ENCODE measurements at regions not wholly inside any gene's neighbourhood (a gene's known extent, or its start where the extent isn't known, plus 50 kb on each side); places are given as distances from the start of the nearest gene placed in this dataset.

DNA sequence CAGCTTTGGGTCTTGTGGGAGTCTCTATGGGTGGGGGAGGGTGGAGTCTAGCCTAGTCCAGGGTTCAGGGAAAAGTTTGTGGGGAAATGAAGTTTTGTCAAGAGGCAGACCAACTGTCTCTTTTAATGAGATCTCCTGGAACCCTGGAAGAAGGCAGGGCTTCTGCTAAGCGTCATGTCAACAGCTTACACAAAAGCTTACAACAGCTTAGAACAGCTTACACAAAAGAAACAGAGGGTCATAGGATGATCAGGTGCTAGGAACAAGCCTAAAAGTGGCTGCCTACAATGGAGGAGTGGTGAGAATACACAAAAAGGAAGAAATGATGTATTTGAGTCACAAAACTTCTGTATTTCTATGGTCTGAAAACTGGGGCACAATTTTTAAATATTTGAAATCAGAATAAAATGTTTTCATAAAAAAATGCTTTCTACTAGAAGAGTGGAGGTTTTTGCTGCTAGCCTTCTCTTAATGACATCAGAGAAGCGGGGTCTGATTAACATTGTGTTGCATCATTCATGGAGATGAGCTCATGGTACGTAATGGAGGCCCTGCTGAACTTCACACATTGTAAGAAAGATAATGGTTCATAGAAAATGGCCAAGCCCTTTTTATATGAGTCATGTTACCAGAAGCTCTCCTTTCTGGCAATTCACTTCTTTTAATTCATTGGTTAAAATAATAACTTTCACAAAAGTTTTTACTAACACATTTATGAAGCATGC, 351.0 kb downstream of the PIK3C3 start:
- CTCF ChIA-PET: no interaction called here
- H3K4me1 Mint-ChIP-seq (ENCODE audit: low read depth, unreplicated experiment): no peaks in the 10 kb centered on the region
- intact Hi-C loops (cut with micrococcal nuclease; ENCODE audit: unreplicated experiment): no loop called here
- H3K27ac Mint-ChIP-seq (ENCODE audit: unreplicated experiment): no peak overlapping the region
- TF ChIP-seq, protein P1, sequence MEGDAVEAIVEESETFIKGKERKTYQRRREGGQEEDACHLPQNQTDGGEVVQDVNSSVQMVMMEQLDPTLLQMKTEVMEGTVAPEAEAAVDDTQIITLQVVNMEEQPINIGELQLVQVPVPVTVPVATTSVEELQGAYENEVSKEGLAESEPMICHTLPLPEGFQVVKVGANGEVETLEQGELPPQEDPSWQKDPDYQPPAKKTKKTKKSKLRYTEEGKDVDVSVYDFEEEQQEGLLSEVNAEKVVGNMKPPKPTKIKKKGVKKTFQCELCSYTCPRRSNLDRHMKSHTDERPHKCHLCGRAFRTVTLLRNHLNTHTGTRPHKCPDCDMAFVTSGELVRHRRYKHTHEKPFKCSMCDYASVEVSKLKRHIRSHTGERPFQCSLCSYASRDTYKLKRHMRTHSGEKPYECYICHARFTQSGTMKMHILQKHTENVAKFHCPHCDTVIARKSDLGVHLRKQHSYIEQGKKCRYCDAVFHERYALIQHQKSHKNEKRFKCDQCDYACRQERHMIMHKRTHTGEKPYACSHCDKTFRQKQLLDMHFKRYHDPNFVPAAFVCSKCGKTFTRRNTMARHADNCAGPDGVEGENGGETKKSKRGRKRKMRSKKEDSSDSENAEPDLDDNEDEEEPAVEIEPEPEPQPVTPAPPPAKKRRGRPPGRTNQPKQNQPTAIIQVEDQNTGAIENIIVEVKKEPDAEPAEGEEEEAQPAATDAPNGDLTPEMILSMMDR (IDR thresholded peaks at IDR 0.05; ENCODE audit: unreplicated experiment): no peak
- BruUV-seq (replicated peaks): no TSS peak
- H3K27me3 Mint-ChIP-seq (ENCODE audit: unreplicated experiment): peaks cover 8% of the 10 kb centered on the region
- no peaks in the 10 kb centered on the region for H3K36me3 Mint-ChIP-seq (ENCODE audit: insufficient read depth, unreplicated experiment)
- peaks cover 2% of the 10 kb centered on the region for H3K9me3 Mint-ChIP-seq (ENCODE audit: low read depth, unreplicated experiment)
- DNase-seq: no peak
- H3K4me3 Mint-ChIP-seq (ENCODE audit: low read depth, unreplicated experiment): no peak overlapping the region

DNA sequence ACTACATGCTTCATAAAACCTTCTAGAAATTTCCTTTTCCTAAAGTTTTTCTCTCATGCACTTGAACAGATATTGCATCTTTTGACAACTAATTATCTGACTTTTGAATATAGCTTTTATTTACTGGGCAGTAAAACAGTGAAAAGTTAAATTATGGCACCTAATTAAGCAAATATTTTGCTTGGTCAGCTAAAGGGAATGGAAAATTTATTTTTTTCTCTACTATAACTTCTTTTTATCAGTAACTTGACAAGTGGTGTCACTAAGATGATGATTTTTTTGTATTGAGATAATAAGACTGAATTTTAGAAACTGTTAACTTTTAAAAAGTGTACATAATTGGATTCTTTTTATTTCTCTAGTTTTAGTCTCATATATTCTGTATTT, 351.6 kb downstream of the PIK3C3 start:
- intact Hi-C loops (cut with micrococcal nuclease; ENCODE audit: unreplicated experiment): no loop called here
- Mint-ChIP-seq H3K27me3 (ENCODE audit: unreplicated experiment) (peaks cover 6% of the 10 kb centered on the region), H3K27ac (ENCODE audit: unreplicated experiment) (no peak overlapping the region), H3K4me1 (ENCODE audit: low read depth, unreplicated experiment) (no peaks in the 10 kb centered on the region), H3K36me3 (ENCODE audit: insufficient read depth, unreplicated experiment) (no peaks in the 10 kb centered on the region), H3K4me3 (ENCODE audit: low read depth, unreplicated experiment) (no peak overlapping the region), H3K9me3 (ENCODE audit: low read depth, unreplicated experiment) (peaks cover 2% of the 10 kb centered on the region)
- BruUV-seq (replicated peaks): no TSS peak
- DNase-seq: no peak
- TF ChIP-seq, protein P1 (IDR thresholded peaks at IDR 0.05; ENCODE audit: unreplicated experiment): no peak
- CTCF ChIA-PET: no interaction called here

DNA sequence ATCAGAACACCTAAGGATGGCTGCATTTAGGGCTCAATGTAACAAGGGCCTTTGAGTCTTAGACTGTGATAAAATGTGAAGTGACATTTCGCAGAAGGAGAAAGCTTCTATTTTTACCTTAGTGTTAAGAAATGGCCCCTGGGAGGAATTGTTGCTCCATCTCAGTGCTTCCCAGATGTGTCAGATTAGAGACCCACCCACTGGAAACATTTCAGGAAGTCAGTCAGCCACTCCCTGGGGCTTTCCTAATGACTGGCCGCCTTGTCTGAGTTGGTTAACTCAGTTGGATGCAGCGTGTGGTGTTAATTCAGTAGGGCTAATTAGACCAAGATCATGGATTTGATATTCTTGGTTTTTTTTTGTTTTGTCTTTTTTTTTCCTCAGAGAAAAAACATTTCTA, 355.9 kb downstream of the PIK3C3 start:
- Mint-ChIP-seq H3K4me3 (ENCODE audit: low read depth, unreplicated experiment) (no peak overlapping the region), H3K36me3 (ENCODE audit: insufficient read depth, unreplicated experiment) (no peaks in the 10 kb centered on the region), H3K27ac (ENCODE audit: unreplicated experiment) (no peak overlapping the region), H3K4me1 (ENCODE audit: low read depth, unreplicated experiment) (no peaks in the 10 kb centered on the region), H3K9me3 (ENCODE audit: low read depth, unreplicated experiment) (peaks cover 2% of the 10 kb centered on the region), H3K27me3 (ENCODE audit: unreplicated experiment) (no peaks in the 10 kb centered on the region)
- intact Hi-C loops (cut with micrococcal nuclease; ENCODE audit: unreplicated experiment): no loop called here
- DNase-seq: no peak
- CTCF ChIA-PET: interaction anchor here (0.7 kb wide), 1 partner anchor 78 kb away, joined by 3 read pairs; no protein-coding TSS in a partner anchor
- TF ChIP-seq, protein P1 (IDR thresholded peaks at IDR 0.05; ENCODE audit: unreplicated experiment): no peak
- no TSS peak for BruUV-seq (replicated peaks)

DNA sequence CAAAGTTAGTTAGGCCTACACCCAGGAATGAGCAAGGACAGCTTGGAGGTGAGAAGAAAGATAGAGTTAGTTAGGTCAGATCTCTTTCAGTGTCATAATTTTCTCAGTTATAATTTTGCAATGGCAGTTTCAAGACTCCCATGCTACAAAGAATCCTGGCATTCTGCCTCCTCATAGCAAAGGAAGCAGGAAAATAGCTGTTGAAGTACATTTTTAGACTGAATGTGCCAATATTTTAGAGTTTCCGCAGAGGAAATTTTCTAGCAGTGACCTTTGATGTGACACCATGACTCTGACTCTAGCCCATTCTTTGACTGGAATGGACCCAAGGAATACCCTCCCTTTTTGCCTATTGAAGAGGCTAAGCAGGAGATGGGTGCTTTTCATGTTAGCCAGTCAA, 371.7 kb downstream of the PIK3C3 start:
- Mint-ChIP-seq H3K9me3 (ENCODE audit: low read depth, unreplicated experiment) (peaks cover 4% of the 10 kb centered on the region), H3K4me1 (ENCODE audit: low read depth, unreplicated experiment) (no peaks in the 10 kb centered on the region), H3K36me3 (ENCODE audit: insufficient read depth, unreplicated experiment) (no peaks in the 10 kb centered on the region), H3K27me3 (ENCODE audit: unreplicated experiment) (no peaks in the 10 kb centered on the region), H3K27ac (ENCODE audit: unreplicated experiment) (no peak overlapping the region), H3K4me3 (ENCODE audit: low read depth, unreplicated experiment) (no peak overlapping the region)
- CTCF ChIA-PET: no interaction called here
- BruUV-seq (replicated peaks): no TSS peak
- DNase-seq: no peak
- TF ChIP-seq, protein P1 (IDR thresholded peaks at IDR 0.05; ENCODE audit: unreplicated experiment): no peak
- intact Hi-C loops (cut with micrococcal nuclease; ENCODE audit: unreplicated experiment): no loop called here
